GM18508 (cell line): ENCODE measurements at regions not wholly inside any gene's neighbourhood (a gene's known extent, or its start where the extent isn't known, plus 50 kb on each side); places are given as distances from the start of the nearest gene placed in this dataset.

Experiments
- ATAC-seq: cut with Tn5 transposase; IDR thresholded peaks from one replicate; pipeline ENCODE4 v1.9.1; 2021; ENCODE audit warnings: moderate number of reproducible peaks; ENCODE audit not compliant: insufficient read depth, unreplicated experiment

- ATAC-seq, result no peak
These were observed 191.5 kb downstream of the SLIT2 start for GRCh38 chr4:20443015-20443805.

DNA sequence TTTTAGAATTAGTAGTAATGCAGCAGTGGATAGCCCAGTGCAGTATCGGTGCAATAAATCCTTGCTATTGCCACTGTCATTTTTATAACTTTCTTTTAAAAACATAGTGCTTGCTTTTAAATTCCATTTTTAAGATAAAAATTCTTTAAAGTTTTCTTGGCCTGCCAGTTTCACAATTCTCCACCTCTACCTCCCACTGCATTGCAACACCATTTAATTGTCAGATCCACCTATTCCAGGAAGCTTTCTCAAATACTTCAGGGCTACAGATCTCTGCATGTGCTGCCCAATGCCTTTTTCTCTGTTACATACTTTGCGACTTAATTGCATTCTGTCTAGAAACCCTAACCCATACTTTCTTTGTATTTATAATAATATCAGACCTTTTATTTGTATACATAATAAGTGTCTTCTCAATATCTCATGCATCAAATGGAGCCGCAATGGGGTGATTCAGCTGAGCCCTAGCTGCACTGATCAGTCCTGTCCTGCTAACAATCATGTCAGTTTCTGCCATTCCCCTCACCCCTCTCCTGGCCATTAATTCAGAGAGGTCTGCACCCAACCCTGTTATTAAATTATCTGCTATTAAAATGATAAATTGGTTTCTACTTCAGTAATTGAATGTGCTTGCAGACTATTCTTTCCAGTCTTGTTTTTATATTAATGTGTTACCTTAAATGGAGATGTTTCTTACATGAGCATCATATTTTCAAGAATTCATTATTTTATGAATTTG lies 193.1 kb downstream of the SLIT2 start:
- no peak for ATAC-seq

DNA sequence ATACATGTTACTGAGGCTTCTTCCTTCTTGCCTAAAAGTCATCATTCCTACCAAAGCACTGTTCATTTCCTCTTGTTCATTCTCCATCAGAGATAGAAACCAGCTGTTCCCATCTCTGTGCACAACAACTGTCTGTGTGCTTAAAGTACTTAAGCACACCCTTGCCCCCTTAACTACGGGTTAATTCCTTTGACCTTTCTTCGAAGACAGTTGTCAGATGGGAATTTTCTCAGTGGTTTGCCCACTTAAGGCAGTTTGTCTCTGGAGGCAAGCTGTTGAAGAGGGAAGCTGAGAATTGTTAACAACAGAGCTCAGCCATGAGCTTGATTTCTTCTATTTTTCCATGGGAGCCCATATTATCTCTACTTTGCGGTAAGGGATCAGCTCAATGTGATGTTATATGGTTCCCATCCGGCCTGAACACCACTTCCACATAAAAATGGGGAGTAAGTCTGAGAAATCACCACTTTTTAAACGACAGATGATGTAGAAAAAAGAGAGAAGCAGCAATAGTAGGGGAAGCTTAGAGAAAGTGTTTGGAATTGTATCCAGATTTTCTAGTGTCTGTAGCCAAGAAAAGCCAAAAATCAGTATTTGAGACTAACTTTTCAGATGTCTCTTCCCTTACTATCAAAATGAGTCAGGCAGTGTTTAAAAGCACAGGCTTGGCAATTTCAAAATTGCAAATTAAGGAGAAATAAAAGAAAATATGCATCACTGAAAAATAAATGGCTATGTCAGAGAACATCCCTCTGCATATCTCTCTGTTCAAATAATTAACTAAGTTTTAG lies 194.4 kb downstream of the SLIT2 start:
- ATAC-seq, result no peak

DNA sequence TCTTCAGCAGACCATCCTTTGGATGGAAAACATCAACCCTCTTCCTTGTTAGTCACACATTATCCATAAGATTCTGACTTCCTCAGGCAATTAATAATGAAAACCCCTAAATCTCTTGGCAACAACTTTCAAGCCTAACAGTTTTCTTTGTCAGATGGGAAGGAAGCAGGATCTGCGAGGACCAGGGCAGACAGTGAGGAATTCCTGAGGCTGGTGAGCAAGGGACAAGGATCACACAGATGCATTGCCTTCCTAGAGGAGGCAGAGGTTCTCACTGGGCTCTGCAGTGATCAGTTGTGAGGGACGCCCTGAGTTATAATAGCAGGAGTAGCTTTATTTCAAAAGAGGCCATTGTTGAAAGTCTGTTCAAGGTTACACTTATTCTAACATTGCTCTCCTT lies 195.4 kb downstream of the SLIT2 start:
- ATAC-seq, result no peak

DNA sequence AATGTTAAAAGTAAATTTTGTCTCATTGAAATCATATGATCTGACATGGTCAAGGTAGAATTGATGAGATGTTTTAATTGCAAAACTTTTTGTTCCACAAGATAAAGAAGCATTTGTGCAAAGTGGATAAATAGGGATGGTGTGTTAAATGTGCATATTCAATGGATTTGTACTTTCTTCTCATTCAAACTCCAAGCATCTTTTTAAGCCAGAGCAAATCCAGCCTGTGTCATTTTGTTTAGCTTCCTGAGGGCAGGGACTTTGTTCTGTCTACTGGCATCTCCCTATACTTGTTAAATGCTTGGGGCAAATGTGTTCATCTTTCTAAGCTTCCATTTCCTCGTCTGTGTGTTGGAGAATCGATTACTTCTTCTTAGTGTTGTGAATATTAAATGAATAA lies 200.3 kb downstream of the SLIT2 start:
- no peak for ATAC-seq

- no peak for ATAC-seq
These were observed 202.8 kb downstream of the SLIT2 start for GRCh38 chr4:20454515-20454914.

- ATAC-seq, result no peak
These were observed 204.7 kb downstream of the SLIT2 start for GRCh38 chr4:20456407-20456806.

GRCh38 chr4:20462426-20463175 lies 210.9 kb downstream of the SLIT2 start:
- no peak for ATAC-seq

- no peak for ATAC-seq
These were observed 211.4 kb downstream of the SLIT2 start for GRCh38 chr4:20463176-20463430.

DNA sequence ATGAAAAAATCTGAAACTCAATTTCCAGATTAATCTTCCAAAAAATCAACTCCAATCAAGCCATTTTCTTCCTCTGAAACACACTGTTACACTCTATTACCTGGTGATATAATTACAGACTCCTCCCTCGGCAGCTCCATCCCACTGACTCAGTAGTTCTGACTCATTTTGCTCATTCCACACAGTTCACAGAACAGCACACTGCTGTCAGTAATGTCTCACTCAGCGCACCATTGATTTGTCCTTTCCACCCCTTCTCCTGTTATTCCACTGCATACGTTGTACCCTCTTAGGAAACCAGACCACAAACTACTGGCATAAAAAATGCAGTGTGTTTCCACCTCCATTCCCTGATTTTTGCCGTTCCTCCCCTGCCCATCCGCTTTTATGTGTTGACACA lies 212.7 kb downstream of the SLIT2 start:
- ATAC-seq, result no peak

GRCh38 chr4:20474119-20474518 lies 222.4 kb downstream of the SLIT2 start:
- no peak for ATAC-seq

DNA sequence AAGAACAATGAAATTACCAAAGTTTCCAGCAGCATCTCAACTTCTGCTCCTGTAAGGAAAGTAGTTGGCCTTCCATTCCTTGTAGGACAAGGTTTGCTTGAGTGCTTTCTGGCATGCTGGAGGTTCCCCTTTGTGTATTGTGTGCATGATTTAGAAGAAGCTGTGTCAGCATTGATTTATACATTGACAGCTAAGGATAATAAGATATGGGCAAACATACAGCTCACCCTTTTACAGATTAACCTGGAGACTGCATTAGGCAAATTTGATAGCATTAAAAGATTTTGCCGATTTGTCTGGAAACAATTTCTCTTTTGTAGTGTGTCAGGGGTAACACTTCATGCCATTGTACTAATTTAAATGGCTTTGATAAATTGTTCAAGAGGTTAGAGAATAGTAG lies 221.8 kb upstream of the PACRGL start:
- ATAC-seq, result no peak

DNA sequence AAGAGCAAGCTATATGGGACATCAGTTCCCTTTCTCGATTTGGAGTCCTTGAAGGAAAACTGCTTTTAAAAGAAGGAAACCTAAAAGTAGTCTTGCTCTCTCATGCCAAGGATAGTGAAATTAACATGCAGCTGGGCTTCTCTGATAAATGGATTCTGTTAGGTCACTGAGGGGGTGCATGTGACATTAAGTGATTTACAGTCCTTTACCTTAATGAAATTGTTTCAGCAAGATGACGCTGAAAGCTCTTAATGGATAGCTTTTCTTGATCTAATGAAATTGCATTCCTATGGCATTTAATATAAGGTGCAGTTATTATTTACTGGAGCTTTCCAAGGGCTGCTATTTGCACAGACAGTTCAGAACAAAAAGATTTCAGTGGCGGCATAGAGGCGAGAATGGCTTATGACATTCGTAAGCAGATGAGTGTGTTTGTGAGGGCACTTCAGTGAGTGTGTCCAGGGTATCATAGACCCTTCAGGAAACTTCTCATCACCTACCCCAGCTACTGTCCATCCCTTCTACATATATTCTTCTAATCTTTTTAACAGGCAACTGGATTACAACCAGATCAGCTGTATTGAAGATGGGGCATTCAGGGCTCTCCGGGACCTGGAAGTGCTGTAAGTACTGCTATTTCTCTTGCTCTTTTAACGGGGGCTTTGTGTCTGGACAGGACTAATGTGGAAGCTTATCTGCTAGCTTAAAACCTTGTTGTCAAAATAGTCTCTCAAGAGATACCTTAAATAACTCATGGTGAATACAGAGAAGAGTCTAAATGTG lies 219.9 kb upstream of the PACRGL start:
- ATAC-seq, result no peak

DNA sequence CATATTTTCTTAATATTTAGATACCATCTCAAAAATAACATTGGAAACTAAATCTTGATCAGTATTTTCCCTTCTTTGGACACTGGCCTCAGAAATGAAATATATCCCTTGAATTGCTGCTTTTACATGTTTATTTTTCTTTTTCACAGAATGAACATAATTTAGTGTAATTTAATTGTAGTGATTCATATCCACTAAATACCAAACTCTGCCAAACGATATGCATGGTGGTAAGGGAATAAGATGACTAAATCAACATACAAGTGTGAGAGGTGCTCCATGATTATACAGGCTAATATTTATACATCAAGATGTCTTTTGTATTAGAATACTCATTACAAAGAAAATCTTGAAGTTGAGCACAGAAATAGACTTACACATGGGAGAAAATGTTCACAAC lies 216.8 kb upstream of the PACRGL start:
- ATAC-seq, result no peak

- ATAC-seq, result no peak
These were observed 213.8 kb upstream of the PACRGL start for GRCh38 chr4:20486433-20486832.

- no peak for ATAC-seq
These were observed 212.8 kb upstream of the PACRGL start for GRCh38 chr4:20487446-20487845.

- no peak for ATAC-seq
These were observed 212.4 kb upstream of the PACRGL start for GRCh38 chr4:20487852-20488251.

DNA sequence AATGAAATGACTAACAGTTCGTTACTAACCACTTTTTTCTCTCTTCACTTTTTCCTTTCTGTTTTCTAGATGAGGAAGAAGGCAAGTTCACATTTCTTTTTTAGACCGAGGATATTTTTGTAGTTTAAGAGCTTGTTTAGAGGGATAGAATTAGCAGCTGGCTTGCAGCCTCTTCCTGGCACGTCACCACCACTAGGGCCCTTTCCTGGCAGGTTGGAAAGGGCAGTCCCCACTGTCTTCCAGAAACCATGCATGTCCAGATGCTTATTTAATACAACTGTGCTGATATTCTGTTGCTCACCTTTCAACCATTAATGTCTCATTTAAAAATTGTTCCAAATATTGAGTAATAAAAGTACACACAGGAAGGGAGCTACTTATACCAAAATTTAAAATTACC lies 209.5 kb upstream of the PACRGL start:
- ATAC-seq, result no peak

GRCh38 chr4:20493761-20494353 lies 206.4 kb upstream of the PACRGL start:
- ATAC-seq, result no peak

- no peak for ATAC-seq
These were observed 204.2 kb upstream of the PACRGL start for GRCh38 chr4:20496068-20496467.
